Mesothelial cell of epicardium (in vitro differentiated cells): ENCODE measurements at regions not wholly inside any gene's neighbourhood (a gene's known extent, or its start where the extent isn't known, plus 50 kb on each side); places are given as distances from the start of the nearest gene placed in this dataset.

Experiments used
- DNase-seq, 2 experiments: peaks; one replicate each; pipeline ENCODE4 v3.0.0; 2021; ENCODE audit warnings: low spot score in 2 of 2; ENCODE audit not compliant: unreplicated experiment in 2 of 2
- H3K27ac Mint-ChIP-seq: 2 replicates; pipeline ENCODE4 v1.8.0; 2021; ENCODE audit warnings: mixed read lengths
- H3K27me3 Mint-ChIP-seq: 2 replicates; pipeline ENCODE4 v1.8.0; 2021; ENCODE audit warnings: low read depth, mixed read lengths
- H3K36me3 Mint-ChIP-seq: 2 replicates; pipeline ENCODE4 v1.8.0; 2021; ENCODE audit warnings: mixed read lengths
- H3K4me1 Mint-ChIP-seq: 2 replicates; pipeline ENCODE4 v1.8.0; 2021; ENCODE audit warnings: mixed read lengths
- H3K4me3 Mint-ChIP-seq: 2 replicates; pipeline ENCODE4 v1.8.0; 2021; ENCODE audit warnings: mild to moderate bottlenecking, moderate library complexity, mixed read lengths
- H3K9me3 Mint-ChIP-seq: 2 replicates; pipeline ENCODE4 v1.8.0; 2021; ENCODE audit warnings: mixed read lengths
- CTCF ChIP-seq: fragments of 200-600 bp; sonication (generic); IDR thresholded peaks from one replicate; pipeline ENCODE4 v1.5.0; 2021; ENCODE audit warnings: antibody characterized with exemption; ENCODE audit not compliant: unreplicated experiment

- no peak for DNase-seq
- Mint-ChIP-seq H3K27ac (peak overlapping the region; percentile 41), H3K4me3 (no peak overlapping the region), H3K9me3 (peaks cover 10% of the 10 kb centered on the region), H3K36me3 (peaks cover 2% of the 10 kb centered on the region), H3K27me3 (no peaks in the 10 kb centered on the region), H3K4me1 (peaks cover 11% of the 10 kb centered on the region)
- TF ChIP-seq CTCF, result no peak
These were observed 231.0 kb upstream of the THRB start for GRCh38 chr3:24725514-24726255.

GRCh38 chr3:24726423-24726822, 231.8 kb upstream of the THRB start:
- Mint-ChIP-seq H3K36me3 (peaks cover 2% of the 10 kb centered on the region), H3K27me3 (no peaks in the 10 kb centered on the region), H3K4me1 (peaks cover 11% of the 10 kb centered on the region), H3K27ac (no peak overlapping the region), H3K9me3 (peaks cover 10% of the 10 kb centered on the region), H3K4me3 (no peak overlapping the region)
- TF ChIP-seq CTCF, result no peak
- no peak for DNase-seq

GRCh38 chr3:24730173-24730572, 235.5 kb upstream of the THRB start:
- TF ChIP-seq CTCF, result no peak
- no peak for DNase-seq
- peaks cover 2% of the 10 kb centered on the region for H3K36me3 Mint-ChIP-seq
- H3K27ac Mint-ChIP-seq, result no peak overlapping the region
- H3K27me3 Mint-ChIP-seq, result no peaks in the 10 kb centered on the region
- H3K4me1 Mint-ChIP-seq, result peaks cover 12% of the 10 kb centered on the region
- H3K4me3 Mint-ChIP-seq, result no peak overlapping the region
- H3K9me3 Mint-ChIP-seq, result peaks cover 10% of the 10 kb centered on the region

GRCh38 chr3:24734019-24734418, 239.4 kb upstream of the THRB start:
- Mint-ChIP-seq H3K9me3 (peaks cover 10% of the 10 kb centered on the region), H3K27ac (no peak overlapping the region), H3K4me1 (peaks cover 25% of the 10 kb centered on the region), H3K4me3 (no peak overlapping the region), H3K27me3 (no peaks in the 10 kb centered on the region), H3K36me3 (peaks cover 2% of the 10 kb centered on the region)
- DNase-seq, result no peak
- no peak for TF ChIP-seq CTCF

- H3K36me3 Mint-ChIP-seq, result no peaks in the 10 kb centered on the region
- no peak overlapping the region for H3K4me3 Mint-ChIP-seq
- H3K9me3 Mint-ChIP-seq, result no peaks in the 10 kb centered on the region
- no peak overlapping the region for H3K27ac Mint-ChIP-seq
- no peaks in the 10 kb centered on the region for H3K27me3 Mint-ChIP-seq
- H3K4me1 Mint-ChIP-seq, result peaks cover 43% of the 10 kb centered on the region
- TF ChIP-seq CTCF, result no peak
- DNase-seq, result no peak
These were observed 242.1 kb upstream of the THRB start for GRCh38 chr3:24736701-24737100.
